ENCODE measurements at regions not wholly inside any gene's neighbourhood (a gene's known extent, or its start where the extent isn't known, plus 50 kb on each side); places are given as distances from the start of the nearest gene placed in this dataset.

GRCh38 chr13:44098559-44098958 lies 218.9 kb downstream of the LACC1 start:
- no peak for TF ChIP-seq CTCF (IDR thresholded peaks at IDR 0.05; ENCODE audit: control insufficient read depth, extremely low read depth, insufficient read depth)
- H3K4me3 ChIP-seq (ENCODE audit: low read depth, low read length) = no peak overlapping the region
- no peak for DNase-seq (ENCODE audit: low read depth)

- H3K4me3 ChIP-seq (ENCODE audit: low read depth, low read length) = no peak overlapping the region
- TF ChIP-seq CTCF (IDR thresholded peaks at IDR 0.05; ENCODE audit: control insufficient read depth, extremely low read depth, insufficient read depth) = no peak
- DNase-seq (ENCODE audit: low read depth) = no peak
Observed at GRCh38 chr13:44101347-44102083, 221.8 kb downstream of the LACC1 start.

GRCh38 chr13:44103429-44104196 lies 223.9 kb downstream of the LACC1 start:
- TF ChIP-seq CTCF (IDR thresholded peaks at IDR 0.05; ENCODE audit: control insufficient read depth, extremely low read depth, insufficient read depth) = no peak
- DNase-seq (ENCODE audit: low read depth) = no peak
- no peak overlapping the region for H3K4me3 ChIP-seq (ENCODE audit: low read depth, low read length)

GRCh38 chr13:44104197-44104490 lies 224.4 kb downstream of the LACC1 start:
- TF ChIP-seq CTCF (IDR thresholded peaks at IDR 0.05; ENCODE audit: control insufficient read depth, extremely low read depth, insufficient read depth) = no peak
- DNase-seq (ENCODE audit: low read depth) = no peak
- H3K4me3 ChIP-seq (ENCODE audit: low read depth, low read length) = no peak overlapping the region

- no peak overlapping the region for H3K4me3 ChIP-seq (ENCODE audit: low read depth, low read length)
- no peak for DNase-seq (ENCODE audit: low read depth)
- no peak for TF ChIP-seq CTCF (IDR thresholded peaks at IDR 0.05; ENCODE audit: control insufficient read depth, extremely low read depth, insufficient read depth)
Observed at GRCh38 chr13:44104969-44105368, 225.3 kb downstream of the LACC1 start.

- TF ChIP-seq CTCF (IDR thresholded peaks at IDR 0.05; ENCODE audit: control insufficient read depth, extremely low read depth, insufficient read depth) = no peak
- H3K4me3 ChIP-seq (ENCODE audit: low read depth, low read length) = no peak overlapping the region
- DNase-seq (ENCODE audit: low read depth) = no peak
Observed at GRCh38 chr13:44106266-44107152, 226.8 kb downstream of the LACC1 start.

Measured in LNCaP clone FGC (cell line).